A673 (cell line): ENCODE measurements at regions not wholly inside any gene's neighbourhood (a gene's known extent, or its start where the extent isn't known, plus 50 kb on each side); places are given as distances from the start of the nearest gene placed in this dataset.

Source experiments
- BruUV-seq: library from RNA; stranded (reverse); fragments of 400-500 nt; replicated peaks from 2 replicates; lab custom pipeline; 2021; lab: Mats Ljungman, UMichigan
- CTCF ChIA-PET: fragments of 300-600 bp; sonication (Branson Sonifier 250); formaldehyde crosslinking; loops from one replicate; lab custom pipeline; 2022; ENCODE audit warnings: antibody characterized with exemption; lab: Charles Lee
- POLR2A ChIA-PET: fragments of 300-600 bp; sonication (Branson Sonifier 250); formaldehyde crosslinking; loops from one replicate; lab custom pipeline; 2022; ENCODE audit warnings: antibody characterized with exemption; ENCODE audit not compliant: low non-redundant PET; lab: Charles Lee
- DNase-seq: peaks from one replicate; pipeline ENCODE4 v3.0.0-alpha.2; 2015; ENCODE audit warnings: low spot score
- H3K27ac ChIP-seq: fragments of 200-600 bp; sonication (generic); 2 replicates; pipeline ENCODE4 v1.5.1; 2016; ENCODE audit warnings: mixed run types, low read depth, mild to moderate bottlenecking, mixed read lengths, antibody characterized with exemption, low read length; ENCODE audit not compliant: poor library complexity, severe bottlenecking
- H3K27me3 ChIP-seq: fragments of 200-600 bp; sonication (generic); replicated peaks from 2 replicates; pipeline ENCODE4 v1.6.1; 2017; ENCODE audit warnings: mixed run types, low read depth, mild to moderate bottlenecking, mixed read lengths, antibody characterized with exemption, low read length; ENCODE audit not compliant: insufficient read depth, poor library complexity
- H3K36me3 ChIP-seq: fragments of 200-600 bp; sonication (generic); 2 replicates; pipeline ENCODE4 v1.6.1; 2016; ENCODE audit warnings: mixed run types, mild to moderate bottlenecking, mixed read lengths, antibody characterized with exemption, low read length; ENCODE audit not compliant: insufficient read depth, poor library complexity, severe bottlenecking
- H3K4me1 ChIP-seq: fragments of 200-600 bp; sonication (generic); 2 replicates; pipeline ENCODE4 v1.6.1; 2017; ENCODE audit warnings: mixed run types, mild to moderate bottlenecking, mixed read lengths, antibody characterized with exemption, low read length; ENCODE audit not compliant: insufficient read depth, poor library complexity, severe bottlenecking
- H3K4me3 ChIP-seq: fragments of 200-600 bp; sonication (generic); 2 replicates; pipeline ENCODE4 v1.5.1; 2016; ENCODE audit warnings: low read depth, mixed run types, mild to moderate bottlenecking, mixed read lengths, low read length; ENCODE audit not compliant: poor library complexity, severe bottlenecking
- H3K9me3 ChIP-seq: fragments of 200-600 bp; sonication (generic); 2 replicates; pipeline ENCODE4 v1.6.1; 2016; ENCODE audit warnings: mixed run types, low read depth, mild to moderate bottlenecking, mixed read lengths, antibody characterized with exemption, low read length; ENCODE audit not compliant: poor library complexity, severe bottlenecking
- EZH2 ChIP-seq: fragments of 200-600 bp; sonication (generic); IDR thresholded peaks from 2 replicates; pipeline ENCODE4 v1.6.1; 2017; ENCODE audit warnings: borderline replicate concordance, low read depth, mild to moderate bottlenecking, mixed read lengths, antibody characterized with exemption, low read length; ENCODE audit not compliant: poor library complexity, severe bottlenecking
- intact Hi-C: fragments of 100-400 bp; cut with micrococcal nuclease; formaldehyde crosslinking; loops from one replicate; pipeline ENCODE4 v1.10.0; 2022; ENCODE audit not compliant: unreplicated experiment
- TF ChIP-seq, protein P1 (sequence below): fragments of 300-800, 200-600 bp; sonication (generic); conservative IDR thresholded peaks from 2 replicates; pipeline ENCODE4 v1.5.1; 2017; ENCODE audit warnings: low read depth, mild to moderate bottlenecking, antibody characterized with exemption, low read length, moderate library complexity, mixed read lengths

DNA sequence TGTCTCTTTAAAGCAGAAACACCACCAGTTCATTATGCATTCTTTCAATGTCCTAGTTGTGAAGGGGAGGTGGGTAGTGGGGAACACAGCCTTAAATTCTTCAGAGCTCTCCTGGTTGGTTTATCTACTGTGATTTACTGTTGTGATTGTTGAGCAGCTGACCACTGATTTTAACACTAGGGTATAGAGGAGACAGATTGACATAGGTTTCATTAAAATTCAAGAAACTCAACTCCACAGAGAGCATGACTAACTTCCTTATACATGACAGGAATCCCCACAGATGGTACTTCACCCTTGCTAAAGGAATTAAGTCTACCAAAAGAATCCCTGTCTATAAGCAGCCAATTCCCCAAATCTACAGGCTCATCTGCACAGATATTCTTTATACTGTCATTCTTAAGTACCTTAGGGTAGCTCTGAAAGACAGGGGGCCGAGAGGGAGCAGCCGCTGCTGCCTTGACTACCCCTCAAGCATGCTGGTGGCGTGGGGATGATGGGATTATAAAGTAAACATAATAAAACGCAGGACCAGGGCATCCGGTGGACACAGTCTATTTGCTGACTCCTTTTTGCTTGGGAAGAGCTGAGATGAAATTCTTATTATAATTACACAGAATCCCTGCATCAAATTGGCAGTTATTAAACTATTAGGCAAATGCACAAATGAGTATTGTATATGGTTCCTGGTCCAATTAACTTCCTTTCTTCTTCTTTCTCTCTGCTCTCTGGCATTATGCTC, 1377.6 kb upstream of the PIK3C3 start:
- TF ChIP-seq, protein P1, sequence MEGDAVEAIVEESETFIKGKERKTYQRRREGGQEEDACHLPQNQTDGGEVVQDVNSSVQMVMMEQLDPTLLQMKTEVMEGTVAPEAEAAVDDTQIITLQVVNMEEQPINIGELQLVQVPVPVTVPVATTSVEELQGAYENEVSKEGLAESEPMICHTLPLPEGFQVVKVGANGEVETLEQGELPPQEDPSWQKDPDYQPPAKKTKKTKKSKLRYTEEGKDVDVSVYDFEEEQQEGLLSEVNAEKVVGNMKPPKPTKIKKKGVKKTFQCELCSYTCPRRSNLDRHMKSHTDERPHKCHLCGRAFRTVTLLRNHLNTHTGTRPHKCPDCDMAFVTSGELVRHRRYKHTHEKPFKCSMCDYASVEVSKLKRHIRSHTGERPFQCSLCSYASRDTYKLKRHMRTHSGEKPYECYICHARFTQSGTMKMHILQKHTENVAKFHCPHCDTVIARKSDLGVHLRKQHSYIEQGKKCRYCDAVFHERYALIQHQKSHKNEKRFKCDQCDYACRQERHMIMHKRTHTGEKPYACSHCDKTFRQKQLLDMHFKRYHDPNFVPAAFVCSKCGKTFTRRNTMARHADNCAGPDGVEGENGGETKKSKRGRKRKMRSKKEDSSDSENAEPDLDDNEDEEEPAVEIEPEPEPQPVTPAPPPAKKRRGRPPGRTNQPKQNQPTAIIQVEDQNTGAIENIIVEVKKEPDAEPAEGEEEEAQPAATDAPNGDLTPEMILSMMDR, result no peak
- no peak for TF ChIP-seq EZH2
- Histone ChIP-seq H3K4me3 (no peak overlapping the region), H3K36me3 (no peaks in the 10 kb centered on the region), H3K27me3 (no peaks in the 10 kb centered on the region), H3K9me3 (no peaks in the 10 kb centered on the region), H3K27ac (no peak overlapping the region), H3K4me1 (no peaks in the 10 kb centered on the region)
- CTCF ChIA-PET, result no interaction called here
- intact Hi-C loops, result no loop called here
- POLR2A ChIA-PET, result no interaction called here
- no peak for DNase-seq
- BruUV-seq, result no TSS peak

DNA sequence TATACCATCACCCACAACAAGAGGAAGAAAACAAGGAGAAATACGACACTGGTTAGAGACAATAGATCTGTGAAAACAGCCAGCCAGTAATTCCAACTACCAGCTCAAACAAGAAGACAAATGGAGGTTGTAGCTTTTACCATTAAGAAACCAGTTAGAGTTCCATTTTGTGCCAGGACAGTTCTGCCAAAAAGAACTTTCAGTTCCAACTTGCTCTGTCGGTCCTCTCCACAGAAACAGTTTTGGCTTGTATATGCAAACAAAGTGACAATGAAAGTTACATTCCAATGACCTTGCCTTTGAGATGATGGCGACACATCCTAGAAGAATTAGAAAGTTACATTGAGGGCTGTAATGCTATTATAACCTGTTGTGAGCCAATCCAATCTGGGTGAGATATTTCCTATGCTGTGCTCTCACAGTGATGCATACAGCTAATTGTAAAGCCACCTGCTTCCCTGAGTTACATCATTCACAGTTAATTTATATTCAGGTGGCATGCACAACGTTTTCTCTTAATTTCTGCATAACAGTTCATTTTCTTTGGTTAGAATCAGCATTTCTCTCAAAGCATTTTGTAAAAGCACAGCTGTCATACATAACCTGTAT, 1378.4 kb upstream of the PIK3C3 start:
- POLR2A ChIA-PET, result no interaction called here
- no peaks in the 10 kb centered on the region for H3K27me3 ChIP-seq
- H3K4me3 ChIP-seq, result no peak overlapping the region
- no TSS peak for BruUV-seq
- TF ChIP-seq, protein P1, result no peak
- TF ChIP-seq EZH2, result no peak
- CTCF ChIA-PET, result no interaction called here
- H3K9me3 ChIP-seq, result no peaks in the 10 kb centered on the region
- H3K36me3 ChIP-seq, result no peaks in the 10 kb centered on the region
- intact Hi-C loops, result no loop called here
- no peak overlapping the region for H3K27ac ChIP-seq
- H3K4me1 ChIP-seq, result no peaks in the 10 kb centered on the region
- DNase-seq, result no peak

DNA sequence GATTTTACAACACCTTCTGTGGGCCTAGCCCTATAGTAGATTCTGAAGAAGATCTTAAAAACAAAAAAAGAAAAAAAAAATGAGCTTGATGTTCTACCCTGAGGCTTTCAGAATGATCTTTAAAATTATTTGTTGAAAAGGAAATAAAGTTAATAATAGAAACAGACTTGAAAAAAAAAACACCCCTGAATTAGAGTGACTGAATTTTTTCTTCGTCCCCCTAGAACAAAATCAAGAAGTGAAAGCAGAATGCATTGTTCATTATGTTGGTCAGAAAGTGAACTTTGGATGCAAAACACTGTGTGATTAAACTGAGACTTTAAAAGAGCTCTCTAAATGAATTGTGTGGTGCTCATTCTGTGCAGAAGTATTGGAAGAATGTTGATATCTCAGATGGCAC, 1384.4 kb upstream of the PIK3C3 start:
- no peaks in the 10 kb centered on the region for H3K27me3 ChIP-seq
- intact Hi-C loops, result no loop called here
- no peaks in the 10 kb centered on the region for H3K36me3 ChIP-seq
- no peak overlapping the region for H3K4me3 ChIP-seq
- POLR2A ChIA-PET, result no interaction called here
- no peak for DNase-seq
- no TSS peak for BruUV-seq
- no peak overlapping the region for H3K27ac ChIP-seq
- no peaks in the 10 kb centered on the region for H3K4me1 ChIP-seq
- no peaks in the 10 kb centered on the region for H3K9me3 ChIP-seq
- CTCF ChIA-PET, result no interaction called here
- TF ChIP-seq, protein P1, result no peak
- TF ChIP-seq EZH2, result no peak
